HCT116 (cell line): ENCODE measurements at regions not wholly inside any gene's neighbourhood (a gene's known extent, or its start where the extent isn't known, plus 50 kb on each side); places are given as distances from the start of the nearest gene placed in this dataset.

Source experiments
- ATAC-seq: fragments of 200-7000 bp; cut with Tn5 transposase; 2 replicates; pipeline ENCODE4 v1.9.1; 2020; ENCODE audit warnings: mild to moderate bottlenecking, moderate library complexity
- BruUV-seq: library from RNA; stranded (reverse); fragments of 400-500 nt; replicated peaks from 2 replicates; lab custom pipeline; 2021; lab: Mats Ljungman, UMichigan
- CTCF ChIA-PET: fragments of 300-600 bp; sonication (Branson Sonifier 250); formaldehyde crosslinking; loops from one replicate; lab custom pipeline; 2021; ENCODE audit warnings: antibody characterized with exemption; lab: Charles Lee
- POLR2A ChIA-PET: fragments of 300-600, 350-600 bp; sonication (Branson Sonifier 250); formaldehyde crosslinking; loops from one replicate; lab custom pipeline; 2021; ENCODE audit warnings: antibody characterized with exemption; lab: Charles Lee
- RAD21 ChIA-PET, 2 experiments: fragments of 300-600 bp; sonication (Branson Sonifier 250); formaldehyde crosslinking; loops; one replicate each; lab custom pipeline; 2023; ENCODE audit warnings: low total read pairs in 2 of 2; ENCODE audit not compliant: uncharacterized antibody in 2 of 2, unreplicated experiment in 2 of 2, low non-redundant PET in 1 of 2; lab: Charles Lee
- DNase-seq: peaks from one replicate; pipeline ENCODE4 v3.0.0-alpha.2; 2010; ENCODE audit warnings: low read depth, low spot score
- H2AFZ ChIP-seq: fragments of 200-600 bp; shearing (Covaris generic), sonication (generic); 2 replicates; pipeline ENCODE4 v1.6.1; 2017; ENCODE audit warnings: low read depth, mixed run types, mixed read lengths, antibody characterized with exemption, low read length; ENCODE audit not compliant: poor library complexity, severe bottlenecking
- H3K27ac ChIP-seq: 2 replicates; pipeline ENCODE4 v1.5.1; 2012; ENCODE audit warnings: low read depth, low read length
- H3K27me3 ChIP-seq: fragments of 200-600 bp; sonication (generic); 2 replicates; pipeline ENCODE4 v1.6.1; 2016; ENCODE audit warnings: mixed run types, low read length, mixed read lengths; ENCODE audit not compliant: insufficient read depth
- H3K36me3 ChIP-seq, 2 experiments: fragments of 200-500 bp in 1 of 2; fragments of 200-600 bp in 1 of 2; sonication (Bioruptor generic) in 1 of 2; sonication (generic) in 1 of 2; 2 replicates each; pipeline versions ENCODE4 v1.5.1 to v1.6.1; 2014 to 2016; ENCODE audit warnings: low read length in 2 of 2, inconsistent platforms in 1 of 2, mixed read lengths in 1 of 2, mixed run types in 1 of 2; ENCODE audit not compliant: insufficient read depth in 2 of 2, control insufficient read depth in 1 of 2
- H3K4me1 ChIP-seq, 2 experiments: fragments of 200-600 bp in 1 of 2; sonication (generic) in 1 of 2; 2 replicates each; pipeline versions ENCODE4 v1.5.1 to v1.6.1; 2012 to 2017; ENCODE audit warnings: low read length in 2 of 2, inconsistent platforms in 1 of 2, mild to moderate bottlenecking in 1 of 2, mixed read lengths in 1 of 2, mixed run types in 1 of 2, moderate library complexity in 1 of 2; ENCODE audit not compliant: insufficient read depth in 2 of 2, control insufficient read depth in 1 of 2
- H3K4me2 ChIP-seq: fragments of 200-600 bp; sonication (generic); 2 replicates; pipeline ENCODE4 v1.6.1; 2017; ENCODE audit warnings: mixed run types, low read length, mixed read lengths
- H3K4me3 ChIP-seq, 2 experiments: fragments of 200-600 bp in 1 of 2; sonication (generic) in 1 of 2; replicated peaks in 1 of 2; 2 replicates each; pipeline ENCODE4 v1.5.1; 2011 to 2016; ENCODE audit warnings: low read length in 2 of 2, control low read depth in 1 of 2, low read depth in 1 of 2, mild to moderate bottlenecking in 1 of 2, mixed read lengths in 1 of 2, mixed run types in 1 of 2
- H3K79me2 ChIP-seq: fragments of 200-600 bp; sonication (generic); 2 replicates; pipeline ENCODE4 v1.6.1; 2017; ENCODE audit warnings: mild to moderate bottlenecking, mixed run types, low read length, moderate library complexity, mixed read lengths; ENCODE audit not compliant: insufficient read depth
- H3K9ac ChIP-seq: fragments of 200-600 bp; sonication (generic); 2 replicates; pipeline ENCODE4 v1.6.1; 2016; ENCODE audit warnings: low read length, mixed read lengths
- H3K9me2 ChIP-seq: fragments of 200-600 bp; sonication (generic), shearing (Covaris generic); 2 replicates; pipeline ENCODE4 v1.6.1; 2017; ENCODE audit warnings: mixed run types, mild to moderate bottlenecking, moderate library complexity; ENCODE audit not compliant: insufficient read depth
- H3K9me3 ChIP-seq, 2 experiments: fragments of 200-500 bp in 1 of 2; fragments of 200-600 bp in 1 of 2; sonication (Bioruptor generic) in 1 of 2; sonication (generic) in 1 of 2; 2 replicates each; pipeline ENCODE4 v1.6.1; 2014 to 2017; ENCODE audit warnings: low read length in 2 of 2, mixed read lengths in 2 of 2, inconsistent platforms in 1 of 2, low read depth in 1 of 2, mild to moderate bottlenecking in 1 of 2, mixed run types in 1 of 2, moderate library complexity in 1 of 2; ENCODE audit not compliant: control insufficient read depth in 1 of 2, insufficient read depth in 1 of 2
- H4K20me1 ChIP-seq: fragments of 200-600 bp; sonication (generic), shearing (Covaris generic); 2 replicates; pipeline ENCODE4 v1.6.1; 2017; ENCODE audit warnings: mixed run types, mild to moderate bottlenecking, moderate library complexity; ENCODE audit not compliant: insufficient read depth
- ATF3 ChIP-seq: IDR thresholded peaks from 2 replicates; pipeline ENCODE4 v1.6.1; 2012
- CBX3 ChIP-seq: IDR thresholded peaks from 2 replicates; pipeline ENCODE4 v1.6.1; 2012; ENCODE audit warnings: low read depth
- CEBPB ChIP-seq: IDR thresholded peaks from 2 replicates; pipeline ENCODE4 v1.6.1; 2012; ENCODE audit warnings: low read depth
- CTCF ChIP-seq, 3 experiments: fragments of 200-600 bp in 1 of 3; sonication (generic) in 1 of 3; IDR thresholded peaks in 2 of 3; conservative IDR thresholded peaks in 1 of 3; 2 replicates each; pipeline ENCODE4 v1.5.1; 2012 to 2017; ENCODE audit warnings: low read depth in 2 of 3, low read length in 2 of 3, antibody characterized with exemption in 1 of 3, borderline replicate concordance in 1 of 3, control low read depth in 1 of 3, mild to moderate bottlenecking in 1 of 3, mixed read lengths in 1 of 3, mixed run types in 1 of 3, moderate library complexity in 1 of 3; ENCODE audit not compliant: insufficient read depth in 1 of 3
- EGR1 ChIP-seq: IDR thresholded peaks from 2 replicates; pipeline ENCODE4 v1.6.1; 2012; ENCODE audit warnings: low read depth
- ELF1 ChIP-seq: IDR thresholded peaks from 2 replicates; pipeline ENCODE4 v1.6.1; 2012; ENCODE audit warnings: low read depth, borderline replicate concordance
- EZH2 ChIP-seq: fragments of 200-600 bp; sonication (generic); IDR thresholded peaks from 2 replicates; pipeline ENCODE4 v1.6.1; 2017; ENCODE audit warnings: antibody characterized with exemption, mixed run types
- EZH2phosphoT487 ChIP-seq: fragments of 200-600 bp; IDR thresholded peaks from 2 replicates; pipeline ENCODE4 v1.6.1; 2018; ENCODE audit warnings: antibody characterized with exemption, borderline replicate concordance
- FOSL1 ChIP-seq: IDR thresholded peaks from 2 replicates; pipeline ENCODE4 v1.6.1; 2012; ENCODE audit warnings: low read depth
- JUND ChIP-seq: IDR thresholded peaks from 2 replicates; pipeline ENCODE4 v1.6.1; 2012
- POLR2A ChIP-seq: IDR thresholded peaks from 2 replicates; pipeline ENCODE4 v1.7.0; 2011; ENCODE audit warnings: borderline replicate concordance; ENCODE audit not compliant: insufficient read depth, insufficient read length; ENCODE audit errors: extremely low read depth
- POLR2AphosphoS5 ChIP-seq: IDR thresholded peaks from 2 replicates; pipeline ENCODE4 v1.6.1; 2011; ENCODE audit warnings: mild to moderate bottlenecking, low read depth, low read length, moderate library complexity
- RAD21 ChIP-seq: IDR thresholded peaks from 2 replicates; pipeline ENCODE4 v1.6.1; 2012; ENCODE audit warnings: low read depth, mild to moderate bottlenecking
- SIN3A ChIP-seq: IDR thresholded peaks from 2 replicates; pipeline ENCODE4 v1.6.1; 2012; ENCODE audit warnings: low read depth
- SP1 ChIP-seq: IDR thresholded peaks from 2 replicates; pipeline ENCODE4 v1.6.1; 2012; ENCODE audit warnings: low read depth
- SRF ChIP-seq: IDR thresholded peaks from 2 replicates; pipeline ENCODE4 v1.6.1; 2012; ENCODE audit warnings: low read depth
- TCF7L2 ChIP-seq: IDR thresholded peaks from 2 replicates; pipeline ENCODE4 v1.7.0; 2011; ENCODE audit warnings: borderline replicate concordance, inconsistent platforms; ENCODE audit not compliant: insufficient read depth, insufficient read length; ENCODE audit errors: extremely low read depth
- YY1 ChIP-seq: IDR thresholded peaks from 2 replicates; pipeline ENCODE4 v1.6.1; 2011; ENCODE audit warnings: low read length, low read depth, moderate library complexity, mild to moderate bottlenecking; ENCODE audit not compliant: insufficient replicate concordance; ENCODE audit errors: extremely low read depth
- ZFX ChIP-seq: fragments of 450-650 bp; IDR thresholded peaks from 2 replicates; pipeline ENCODE4 v1.6.1; 2017
- ZNF274 ChIP-seq: fragments of 200-500 bp; sonication (Bioruptor generic); IDR thresholded peaks from 2 replicates; pipeline ENCODE4 v1.6.1; 2014; ENCODE audit warnings: mild to moderate bottlenecking, low read depth, low read length, inconsistent platforms
- intact Hi-C: fragments of 100-400 bp; cut with micrococcal nuclease; formaldehyde crosslinking; loops from 2 replicates; pipeline ENCODE4 v1.10.0; 2022
- TF ChIP-seq, protein P1 (sequence below): IDR thresholded peaks from 2 replicates; pipeline ENCODE4 v1.6.1; 2012

DNA sequence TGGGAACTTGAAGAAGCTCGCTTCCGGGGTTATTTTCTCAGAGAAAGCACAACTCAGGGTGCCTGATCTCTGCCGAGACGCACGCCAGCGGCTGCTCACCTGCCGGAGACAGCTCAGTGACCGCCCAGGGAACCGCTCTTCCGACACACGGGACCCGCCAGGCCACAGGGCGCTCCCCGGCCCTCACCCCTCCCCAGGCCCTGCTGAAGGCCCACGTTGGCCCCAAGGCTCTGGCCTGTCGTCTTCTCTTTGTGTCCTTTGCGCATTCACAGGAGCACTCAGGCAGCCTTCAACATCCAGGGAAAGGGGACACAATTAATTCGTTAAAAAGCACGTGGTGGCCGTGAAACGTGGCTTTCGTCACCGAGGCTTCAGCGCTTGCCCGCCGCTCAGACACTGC is 276.3 kb upstream of the SALL3 start:
- Histone ChIP-seq H3K79me2 (no peaks in the 10 kb centered on the region), H3K4me3 (no peak overlapping the region), H3K9ac (no peak overlapping the region), H4K20me1 (no peaks in the 10 kb centered on the region), H3K36me3 (no peaks in the 10 kb centered on the region), H3K9me2 (no peaks in the 10 kb centered on the region), H3K9me3 (no peaks in the 10 kb centered on the region), H3K4me1 (no peaks in the 10 kb centered on the region), H3K27me3 (no peaks in the 10 kb centered on the region), H2AFZ (no peak overlapping the region), H3K4me2 (no peak overlapping the region), H3K27ac (no peak overlapping the region)
- POLR2A ChIA-PET: no interaction called here
- no peak for DNase-seq
- TF ChIP-seq EZH2 (no peak), ZFX (no peak), SRF (no peak), YY1 (no peak), CBX3 (no peak), POLR2AphosphoS5 (no peak), ATF3 (no peak), EGR1 (no peak), FOSL1 (no peak), TCF7L2 (no peak)
- TF ChIP-seq, protein P1, sequence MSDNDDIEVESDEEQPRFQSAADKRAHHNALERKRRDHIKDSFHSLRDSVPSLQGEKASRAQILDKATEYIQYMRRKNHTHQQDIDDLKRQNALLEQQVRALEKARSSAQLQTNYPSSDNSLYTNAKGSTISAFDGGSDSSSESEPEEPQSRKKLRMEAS: no peak
- no TSS peak for BruUV-seq
- CTCF ChIA-PET: no interaction called here
- intact Hi-C loops: no loop called here
- no peak for ATAC-seq
- RAD21 ChIA-PET: no interaction called here

DNA sequence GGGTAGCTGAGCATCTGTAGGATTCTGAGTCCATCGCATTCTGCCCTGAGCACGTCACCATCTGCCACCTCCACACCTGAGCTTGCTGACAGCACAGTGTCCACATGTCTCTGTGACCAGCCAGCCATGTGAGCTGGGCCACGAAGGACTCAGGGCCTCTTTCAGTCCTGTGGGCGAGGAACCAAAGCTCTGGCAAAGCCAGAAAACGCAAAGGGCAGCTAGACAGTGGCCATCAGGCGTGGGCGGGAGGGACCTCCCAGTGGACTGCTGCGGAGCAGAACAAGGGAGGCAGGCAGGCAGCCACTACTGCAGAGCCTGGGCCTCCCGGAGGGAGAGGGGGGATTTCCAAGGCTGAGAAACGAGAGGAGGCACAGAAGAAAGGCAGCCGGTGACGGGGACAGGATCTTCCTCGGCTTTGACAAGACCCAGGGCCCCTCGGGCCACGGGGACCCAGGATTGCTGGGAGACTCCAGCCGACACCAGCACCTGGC is 274.6 kb upstream of the SALL3 start:
- H3K27me3 ChIP-seq: no peaks in the 10 kb centered on the region
- no peaks in the 10 kb centered on the region for H3K36me3 ChIP-seq
- H3K4me1 ChIP-seq: no peaks in the 10 kb centered on the region
- H3K9me2 ChIP-seq: no peaks in the 10 kb centered on the region
- POLR2A ChIA-PET: no interaction called here
- H3K79me2 ChIP-seq: no peaks in the 10 kb centered on the region
- no peak overlapping the region for H2AFZ ChIP-seq
- DNase-seq: no peak
- H3K9ac ChIP-seq: no peak overlapping the region
- CTCF ChIA-PET: no interaction called here
- H3K4me2 ChIP-seq: no peak overlapping the region
- H4K20me1 ChIP-seq: no peaks in the 10 kb centered on the region
- RAD21 ChIA-PET: no interaction called here
- intact Hi-C loops: no loop called here
- no peaks in the 10 kb centered on the region for H3K9me3 ChIP-seq
- no TSS peak for BruUV-seq
- TF ChIP-seq ATF3: no peak
- TF ChIP-seq POLR2AphosphoS5: no peak
- no peak for TF ChIP-seq FOSL1
- TF ChIP-seq ELF1: no peak
- no peak for TF ChIP-seq JUND
- no peak for TF ChIP-seq EZH2phosphoT487
- no peak for TF ChIP-seq YY1
- no peak for TF ChIP-seq CBX3
- no peak for TF ChIP-seq ZNF274
- TF ChIP-seq SRF: no peak
- TF ChIP-seq ZFX: no peak
- TF ChIP-seq EZH2: no peak
- TF ChIP-seq SIN3A: no peak
- TF ChIP-seq CEBPB: no peak
- no peak for TF ChIP-seq CTCF (IDR thresholded peaks at IDR 0.05 in 2 of 3, conservative IDR thresholded peaks at IDR 0.05 in 1 of 3; ENCODE audit: borderline replicate concordance in 1 of 3, insufficient read depth in 1 of 3, low read depth in 2 of 3, low read length in 2 of 3)
- TF ChIP-seq POLR2A: no peak
- no peak for TF ChIP-seq TCF7L2
- no peak for TF ChIP-seq SP1
- no peak for TF ChIP-seq RAD21
- TF ChIP-seq EGR1: no peak
- TF ChIP-seq, all 23 proteins: peak for 0
- ATAC-seq: no peak
- H3K4me3 ChIP-seq: no peak overlapping the region
- H3K27ac ChIP-seq: no peak overlapping the region
